Testis (tissue), 2 donors: ENCODE measurements at regions not wholly inside any gene's neighbourhood (a gene's known extent, or its start where the extent isn't known, plus 50 kb on each side); places are given as distances from the start of the nearest gene placed in this dataset.

Experiments
- POLR2A ChIP-seq: fragments of 450-650 bp; IDR thresholded peaks from one replicate; pipeline ENCODE4 v1.6.1; 2017; ENCODE audit warnings: antibody characterized with exemption, mild to moderate bottlenecking, moderate library complexity
- TF ChIP-seq, protein P1 (sequence below), 3 experiments: fragments of 450-650 bp in 2 of 3; fragments of 200-600 bp in 1 of 3; sonication (generic) in 1 of 3; IDR thresholded peaks; one replicate each; pipeline ENCODE4 v1.5.1; 2016 to 2019; ENCODE audit warnings: antibody characterized with exemption in 3 of 3, mild to moderate bottlenecking in 2 of 3, moderate library complexity in 1 of 3

DNA sequence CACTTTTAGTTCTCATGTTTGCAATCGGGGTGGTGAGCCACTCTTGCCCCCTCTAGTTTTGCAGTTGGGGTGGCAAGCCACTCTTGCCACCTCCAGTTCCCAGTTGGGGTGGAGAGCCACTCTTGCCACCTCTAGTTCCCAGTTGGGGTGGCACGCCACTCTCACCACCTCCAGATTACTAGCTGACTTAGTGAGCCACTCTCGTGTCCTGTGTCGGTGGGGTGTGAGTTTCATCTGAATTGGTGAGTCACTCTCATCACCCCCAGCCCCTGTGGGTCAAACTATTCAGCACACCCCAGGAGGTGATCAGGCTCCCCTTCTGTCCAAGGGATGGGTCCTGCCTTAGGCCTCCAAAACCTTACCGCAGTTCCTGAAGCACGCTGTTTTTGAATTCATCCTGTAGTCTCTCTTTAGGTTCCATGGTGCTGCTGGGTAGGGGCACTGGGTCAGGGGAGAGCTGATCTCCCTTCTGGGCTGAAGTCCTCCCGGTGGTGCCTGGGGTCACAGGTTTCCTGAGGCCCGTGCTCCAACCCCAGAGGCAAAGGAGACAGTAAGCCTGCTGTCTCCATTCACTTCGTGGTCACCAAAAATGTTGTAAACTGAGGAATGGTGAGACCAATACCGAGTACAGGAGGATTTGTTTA, 224.2 kb upstream of the SYNCRIP start:
- TF ChIP-seq, protein P1, sequence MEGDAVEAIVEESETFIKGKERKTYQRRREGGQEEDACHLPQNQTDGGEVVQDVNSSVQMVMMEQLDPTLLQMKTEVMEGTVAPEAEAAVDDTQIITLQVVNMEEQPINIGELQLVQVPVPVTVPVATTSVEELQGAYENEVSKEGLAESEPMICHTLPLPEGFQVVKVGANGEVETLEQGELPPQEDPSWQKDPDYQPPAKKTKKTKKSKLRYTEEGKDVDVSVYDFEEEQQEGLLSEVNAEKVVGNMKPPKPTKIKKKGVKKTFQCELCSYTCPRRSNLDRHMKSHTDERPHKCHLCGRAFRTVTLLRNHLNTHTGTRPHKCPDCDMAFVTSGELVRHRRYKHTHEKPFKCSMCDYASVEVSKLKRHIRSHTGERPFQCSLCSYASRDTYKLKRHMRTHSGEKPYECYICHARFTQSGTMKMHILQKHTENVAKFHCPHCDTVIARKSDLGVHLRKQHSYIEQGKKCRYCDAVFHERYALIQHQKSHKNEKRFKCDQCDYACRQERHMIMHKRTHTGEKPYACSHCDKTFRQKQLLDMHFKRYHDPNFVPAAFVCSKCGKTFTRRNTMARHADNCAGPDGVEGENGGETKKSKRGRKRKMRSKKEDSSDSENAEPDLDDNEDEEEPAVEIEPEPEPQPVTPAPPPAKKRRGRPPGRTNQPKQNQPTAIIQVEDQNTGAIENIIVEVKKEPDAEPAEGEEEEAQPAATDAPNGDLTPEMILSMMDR (IDR thresholded peaks at IDR 0.05), result no peak
- no peak for TF ChIP-seq POLR2A
